OCI-LY7 (cell line): ENCODE measurements at regions not wholly inside any gene's neighbourhood (a gene's known extent, or its start where the extent isn't known, plus 50 kb on each side); places are given as distances from the start of the nearest gene placed in this dataset.

Experiments used
- EZH2phosphoT487 ChIP-seq: fragments of 200-600 bp; sonication (generic); IDR thresholded peaks from 2 replicates; pipeline ENCODE4 v1.6.1; 2018; ENCODE audit warnings: low read depth, borderline replicate concordance, mild to moderate bottlenecking, mixed run types, antibody characterized with exemption, low read length, moderate library complexity, mixed read lengths
- TF ChIP-seq, protein P1 (sequence below): fragments of 200-600 bp; sonication (generic); conservative IDR thresholded peaks from 2 replicates; pipeline ENCODE4 v1.5.1; 2014; ENCODE audit warnings: mild to moderate bottlenecking, antibody characterized with exemption, low read length, moderate library complexity, mixed read lengths

DNA sequence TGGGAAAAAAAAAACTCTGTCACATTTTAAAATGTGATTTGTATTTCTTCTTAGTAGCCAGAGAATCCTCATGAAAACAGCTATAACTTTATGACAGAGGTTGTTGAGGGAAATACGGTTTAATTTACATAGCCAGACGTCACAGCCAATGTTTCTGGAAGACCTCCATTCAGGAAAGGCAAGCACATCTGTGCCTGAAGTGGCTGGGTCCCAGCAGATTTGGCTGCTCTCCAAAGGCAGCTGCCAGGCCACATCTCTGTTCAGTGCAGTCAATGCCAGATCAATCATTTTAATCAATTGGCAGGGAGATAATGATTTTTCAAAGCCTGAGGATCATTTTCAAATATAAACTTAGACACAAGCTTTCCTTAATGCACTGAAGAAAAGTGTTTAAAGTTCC is 86.5 kb upstream of the ZIC3 start:
- TF ChIP-seq, protein P1, sequence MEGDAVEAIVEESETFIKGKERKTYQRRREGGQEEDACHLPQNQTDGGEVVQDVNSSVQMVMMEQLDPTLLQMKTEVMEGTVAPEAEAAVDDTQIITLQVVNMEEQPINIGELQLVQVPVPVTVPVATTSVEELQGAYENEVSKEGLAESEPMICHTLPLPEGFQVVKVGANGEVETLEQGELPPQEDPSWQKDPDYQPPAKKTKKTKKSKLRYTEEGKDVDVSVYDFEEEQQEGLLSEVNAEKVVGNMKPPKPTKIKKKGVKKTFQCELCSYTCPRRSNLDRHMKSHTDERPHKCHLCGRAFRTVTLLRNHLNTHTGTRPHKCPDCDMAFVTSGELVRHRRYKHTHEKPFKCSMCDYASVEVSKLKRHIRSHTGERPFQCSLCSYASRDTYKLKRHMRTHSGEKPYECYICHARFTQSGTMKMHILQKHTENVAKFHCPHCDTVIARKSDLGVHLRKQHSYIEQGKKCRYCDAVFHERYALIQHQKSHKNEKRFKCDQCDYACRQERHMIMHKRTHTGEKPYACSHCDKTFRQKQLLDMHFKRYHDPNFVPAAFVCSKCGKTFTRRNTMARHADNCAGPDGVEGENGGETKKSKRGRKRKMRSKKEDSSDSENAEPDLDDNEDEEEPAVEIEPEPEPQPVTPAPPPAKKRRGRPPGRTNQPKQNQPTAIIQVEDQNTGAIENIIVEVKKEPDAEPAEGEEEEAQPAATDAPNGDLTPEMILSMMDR: no peak
- TF ChIP-seq EZH2phosphoT487: no peak
